ENCODE measurements at regions not wholly inside any gene's neighbourhood (a gene's known extent, or its start where the extent isn't known, plus 50 kb on each side); places are given as distances from the start of the nearest gene placed in this dataset.

- Mint-ChIP-seq H3K9me3 (no peaks in the 10 kb centered on the region), H3K36me3 (ENCODE audit: low read depth) (no peaks in the 10 kb centered on the region), H3K27ac (no peak overlapping the region), H3K4me3 (no peak overlapping the region), H3K4me1 (ENCODE audit: low read depth) (no peaks in the 10 kb centered on the region), H3K27me3 (ENCODE audit: insufficient read depth) (no peaks in the 10 kb centered on the region)
- no peak for TF ChIP-seq CTCF (IDR thresholded peaks at IDR 0.05)
- no peak for DNase-seq
Measured at GRCh38 chr6:48678390-48678789, 567.4 kb upstream of the PTCHD4 start.

GRCh38 chr6:48671505-48671904 lies 560.5 kb upstream of the PTCHD4 start:
- no peaks in the 10 kb centered on the region for H3K9me3 Mint-ChIP-seq
- no peak overlapping the region for H3K4me3 Mint-ChIP-seq
- H3K4me1 Mint-ChIP-seq (ENCODE audit: low read depth): no peaks in the 10 kb centered on the region
- H3K36me3 Mint-ChIP-seq (ENCODE audit: low read depth): no peaks in the 10 kb centered on the region
- H3K27ac Mint-ChIP-seq: no peak overlapping the region
- H3K27me3 Mint-ChIP-seq (ENCODE audit: insufficient read depth): no peaks in the 10 kb centered on the region
- TF ChIP-seq CTCF (IDR thresholded peaks at IDR 0.05): no peak
- no peak for DNase-seq

- Mint-ChIP-seq H3K36me3 (ENCODE audit: low read depth) (no peaks in the 10 kb centered on the region), H3K4me1 (ENCODE audit: low read depth) (no peaks in the 10 kb centered on the region), H3K9me3 (no peaks in the 10 kb centered on the region), H3K27me3 (ENCODE audit: insufficient read depth) (no peaks in the 10 kb centered on the region), H3K4me3 (no peak overlapping the region), H3K27ac (no peak overlapping the region)
- DNase-seq: no peak
- TF ChIP-seq CTCF (IDR thresholded peaks at IDR 0.05): no peak
Measured at GRCh38 chr6:48670546-48670945, 559.5 kb upstream of the PTCHD4 start.

- Mint-ChIP-seq H3K36me3 (ENCODE audit: low read depth) (no peaks in the 10 kb centered on the region), H3K9me3 (no peaks in the 10 kb centered on the region), H3K27ac (no peak overlapping the region), H3K27me3 (ENCODE audit: insufficient read depth) (peaks cover 4% of the 10 kb centered on the region), H3K4me1 (ENCODE audit: low read depth) (peaks cover 8% of the 10 kb centered on the region; the same call in 1 of the 2 replicates), H3K4me3 (no peak overlapping the region)
- TF ChIP-seq CTCF (IDR thresholded peaks at IDR 0.05): no peak
- DNase-seq: no peak
Measured at GRCh38 chr6:48667797-48668196, 556.8 kb upstream of the PTCHD4 start.

GRCh38 chr6:48664826-48665225 lies 553.8 kb upstream of the PTCHD4 start:
- Mint-ChIP-seq H3K4me3 (no peak overlapping the region), H3K4me1 (ENCODE audit: low read depth) (peaks cover 8% of the 10 kb centered on the region; the same call in 1 of the 2 replicates), H3K27ac (no peak overlapping the region), H3K9me3 (no peaks in the 10 kb centered on the region), H3K27me3 (ENCODE audit: insufficient read depth) (peaks cover 4% of the 10 kb centered on the region), H3K36me3 (ENCODE audit: low read depth) (no peaks in the 10 kb centered on the region)
- peak; percentile 35 for DNase-seq
- TF ChIP-seq CTCF (IDR thresholded peaks at IDR 0.05): no peak

GRCh38 chr6:48658915-48659314 lies 547.9 kb upstream of the PTCHD4 start:
- Mint-ChIP-seq H3K9me3 (no peaks in the 10 kb centered on the region), H3K4me3 (no peak overlapping the region), H3K27me3 (ENCODE audit: insufficient read depth) (peaks cover 8% of the 10 kb centered on the region), H3K27ac (no peak overlapping the region), H3K4me1 (ENCODE audit: low read depth) (no peaks in the 10 kb centered on the region), H3K36me3 (ENCODE audit: low read depth) (no peaks in the 10 kb centered on the region)
- no peak for DNase-seq
- no peak for TF ChIP-seq CTCF (IDR thresholded peaks at IDR 0.05)
